GM12874 (cell line): ENCODE measurements at regions not wholly inside any gene's neighbourhood (a gene's known extent, or its start where the extent isn't known, plus 50 kb on each side); places are given as distances from the start of the nearest gene placed in this dataset.

Experiments
- TF ChIP-seq, protein P1 (sequence below): IDR thresholded peaks from 2 replicates; pipeline ENCODE4 v1.5.1; 2011; ENCODE audit warnings: low read depth, mild to moderate bottlenecking, control low read depth, low read length, moderate library complexity; ENCODE audit not compliant: insufficient read depth

- TF ChIP-seq, protein P1, sequence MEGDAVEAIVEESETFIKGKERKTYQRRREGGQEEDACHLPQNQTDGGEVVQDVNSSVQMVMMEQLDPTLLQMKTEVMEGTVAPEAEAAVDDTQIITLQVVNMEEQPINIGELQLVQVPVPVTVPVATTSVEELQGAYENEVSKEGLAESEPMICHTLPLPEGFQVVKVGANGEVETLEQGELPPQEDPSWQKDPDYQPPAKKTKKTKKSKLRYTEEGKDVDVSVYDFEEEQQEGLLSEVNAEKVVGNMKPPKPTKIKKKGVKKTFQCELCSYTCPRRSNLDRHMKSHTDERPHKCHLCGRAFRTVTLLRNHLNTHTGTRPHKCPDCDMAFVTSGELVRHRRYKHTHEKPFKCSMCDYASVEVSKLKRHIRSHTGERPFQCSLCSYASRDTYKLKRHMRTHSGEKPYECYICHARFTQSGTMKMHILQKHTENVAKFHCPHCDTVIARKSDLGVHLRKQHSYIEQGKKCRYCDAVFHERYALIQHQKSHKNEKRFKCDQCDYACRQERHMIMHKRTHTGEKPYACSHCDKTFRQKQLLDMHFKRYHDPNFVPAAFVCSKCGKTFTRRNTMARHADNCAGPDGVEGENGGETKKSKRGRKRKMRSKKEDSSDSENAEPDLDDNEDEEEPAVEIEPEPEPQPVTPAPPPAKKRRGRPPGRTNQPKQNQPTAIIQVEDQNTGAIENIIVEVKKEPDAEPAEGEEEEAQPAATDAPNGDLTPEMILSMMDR = no peak
Observed at GRCh38 chrX:149275836-149276235, 229.3 kb downstream of the IDS start.

- TF ChIP-seq, protein P1 = no peak
Observed at GRCh38 chrX:149274516-149275105, 230.5 kb downstream of the IDS start.

GRCh38 chrX:149272690-149273463, 232.2 kb downstream of the IDS start:
- TF ChIP-seq, protein P1 = no peak

GRCh38 chrX:149267878-149268813, 237.0 kb downstream of the IDS start:
- TF ChIP-seq, protein P1 = no peak

DNA sequence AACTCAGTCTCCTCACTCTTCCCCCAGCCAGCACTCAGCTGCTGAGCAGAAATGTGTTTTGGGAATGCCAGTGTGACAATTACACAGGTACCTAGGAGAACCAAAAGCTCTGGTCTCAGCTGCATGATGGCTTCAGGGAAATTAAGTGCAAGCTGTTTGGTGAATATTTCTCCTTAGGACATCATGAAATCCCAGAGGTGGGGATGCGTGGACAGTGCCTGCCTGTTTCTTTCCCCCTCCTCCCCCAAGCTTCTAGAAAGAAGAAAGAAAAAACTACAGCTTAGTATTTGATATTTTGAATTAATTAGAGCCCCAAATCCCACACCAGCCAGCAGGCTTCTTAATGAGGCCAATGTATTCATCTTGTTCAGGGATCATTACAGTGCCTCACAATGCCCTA, 243.0 kb downstream of the IDS start:
- TF ChIP-seq, protein P1 = no peak

DNA sequence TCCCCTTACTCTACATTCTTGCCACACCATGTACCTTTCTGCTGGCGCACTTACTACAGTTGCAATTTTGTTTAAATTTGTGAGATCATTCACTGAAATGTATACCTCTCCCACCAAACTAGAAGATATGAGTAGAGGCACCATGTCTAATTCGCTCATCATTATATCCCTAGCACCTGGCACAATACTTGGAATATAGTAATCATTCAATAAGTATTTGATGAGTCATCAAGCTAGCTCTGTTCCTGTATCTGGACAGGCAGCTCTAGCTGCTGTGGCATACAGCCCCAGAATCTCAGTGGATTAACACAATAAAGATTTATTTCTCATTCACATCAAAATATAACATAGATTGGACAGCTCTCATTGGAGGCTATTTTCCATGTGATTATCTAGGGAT, 245.9 kb downstream of the IDS start:
- TF ChIP-seq, protein P1 = no peak

DNA sequence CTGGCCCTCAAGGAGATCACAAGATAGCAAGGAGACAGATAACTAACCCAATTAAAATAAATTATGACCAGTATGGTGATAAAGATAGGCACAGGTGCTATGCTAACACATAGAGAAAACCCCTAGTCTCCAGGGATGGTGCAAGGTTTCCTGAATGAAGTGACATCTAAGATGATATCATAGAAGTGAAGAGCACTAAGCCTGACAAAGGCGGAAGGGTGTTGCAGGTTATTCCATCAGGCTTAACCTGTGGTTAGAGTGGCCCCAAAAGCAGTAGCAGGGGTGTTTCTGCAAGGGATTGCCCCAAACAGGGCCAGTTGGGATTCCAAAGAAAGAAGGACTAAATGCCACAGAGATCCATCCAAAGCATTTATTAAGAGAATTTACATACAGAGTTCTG, 249.2 kb downstream of the IDS start:
- TF ChIP-seq, protein P1 = no peak
